Loucy (cell line): ENCODE measurements at regions not wholly inside any gene's neighbourhood (a gene's known extent, or its start where the extent isn't known, plus 50 kb on each side); places are given as distances from the start of the nearest gene placed in this dataset.
A peak's percentile ranks its signal among the peaks of the same experiment; 100 is the strongest.

Experiments
- H2AFZ ChIP-seq: fragments of 200-600 bp; sonication (generic); 2 replicates; pipeline ENCODE4 v1.6.0; 2016; ENCODE audit warnings: antibody characterized with exemption, mild to moderate bottlenecking, low read length, moderate library complexity
- H3F3A ChIP-seq: fragments of 200-600 bp; 2 replicates; pipeline ENCODE4 v1.6.0; 2016; ENCODE audit warnings: antibody characterized with exemption, low read depth, mild to moderate bottlenecking
- H3K27me3 ChIP-seq: fragments of 200-600 bp; sonication (generic); 2 replicates; pipeline ENCODE4 v1.6.1; 2014; ENCODE audit warnings: low read length, mild to moderate bottlenecking; ENCODE audit not compliant: insufficient read depth, poor library complexity, severe bottlenecking
- H3K36me3 ChIP-seq: fragments of 200-600 bp; sonication (generic); 2 replicates; pipeline ENCODE4 v1.6.1; 2016; ENCODE audit warnings: low read length; ENCODE audit not compliant: insufficient read depth
- H3K4me1 ChIP-seq: fragments of 200-600 bp; sonication (generic); 2 replicates; pipeline ENCODE4 v1.5.1; 2014; ENCODE audit warnings: low read length, mild to moderate bottlenecking; ENCODE audit not compliant: insufficient read depth, poor library complexity, severe bottlenecking
- H3K4me2 ChIP-seq: fragments of 200-600 bp; sonication (generic); 2 replicates; pipeline ENCODE4 v1.6.0; 2014; ENCODE audit warnings: antibody characterized with exemption, low read length, low read depth, mild to moderate bottlenecking; ENCODE audit not compliant: poor library complexity, severe bottlenecking
- H3K4me3 ChIP-seq: fragments of 200-600 bp; sonication (generic); 2 replicates; pipeline ENCODE4 v1.5.1; 2014; ENCODE audit warnings: low read length, mild to moderate bottlenecking, mixed read lengths; ENCODE audit not compliant: poor library complexity, severe bottlenecking
- H3K79me2 ChIP-seq: fragments of 200-600 bp; sonication (generic); 2 replicates; pipeline ENCODE4 v1.6.1; 2014; ENCODE audit warnings: low read length; ENCODE audit not compliant: insufficient read depth
- H3K9ac ChIP-seq: fragments of 200-600 bp; sonication (generic); 2 replicates; pipeline ENCODE4 v1.6.0; 2014; ENCODE audit warnings: mild to moderate bottlenecking, low read depth, low read length, moderate library complexity; ENCODE audit not compliant: poor library complexity, severe bottlenecking
- H3K9me2 ChIP-seq: fragments of 200-600 bp; sonication (generic); replicated peaks from 2 replicates; pipeline ENCODE4 v1.6.1; 2016; ENCODE audit warnings: low read depth, low read length, mixed read lengths
- H3K9me3 ChIP-seq: fragments of 200-600 bp; sonication (generic); 2 replicates; pipeline ENCODE4 v1.6.1; 2014; ENCODE audit warnings: mild to moderate bottlenecking, antibody characterized with exemption, low read length, low read depth; ENCODE audit not compliant: insufficient read depth
- H4K20me1 ChIP-seq: fragments of 200-600 bp; sonication (generic); 2 replicates; pipeline ENCODE4 v1.6.0; 2014; ENCODE audit warnings: antibody characterized with exemption, low read length, mild to moderate bottlenecking; ENCODE audit not compliant: insufficient read depth, poor library complexity, severe bottlenecking
- CTCF ChIP-seq: fragments of 200-600 bp; sonication (generic); conservative IDR thresholded peaks from 2 replicates; pipeline ENCODE4 v1.5.1; 2014; ENCODE audit warnings: mild to moderate bottlenecking, antibody characterized with exemption, low read length
- EZH2phosphoT487 ChIP-seq: fragments of 200-600 bp; IDR thresholded peaks from 2 replicates; pipeline ENCODE4 v1.6.1; 2018; ENCODE audit warnings: antibody characterized with exemption, mild to moderate bottlenecking, moderate library complexity, borderline replicate concordance

- Histone ChIP-seq H2AFZ (no peak overlapping the region), H3K36me3 (no peaks in the 10 kb centered on the region), H3K9ac (no peak overlapping the region), H3K4me1 (peaks cover 14% of the 10 kb centered on the region), H3K4me2 (no peak overlapping the region), H3F3A (no peaks in the 10 kb centered on the region), H3K79me2 (no peaks in the 10 kb centered on the region), H3K4me3 (no peak overlapping the region), H3K9me3 (no peaks in the 10 kb centered on the region), H4K20me1 (no peaks in the 10 kb centered on the region), H3K27me3 (no peaks in the 10 kb centered on the region), H3K9me2 (no peaks in the 10 kb centered on the region)
- TF ChIP-seq EZH2phosphoT487, result no peak
- no peak for TF ChIP-seq CTCF
Measured at GRCh38 chr6:40848868-40849514, 190.0 kb downstream of the UNC5CL start.

- no peak for TF ChIP-seq CTCF
- no peak for TF ChIP-seq EZH2phosphoT487
Measured at GRCh38 chr6:40848038-40848437, 191.0 kb downstream of the UNC5CL start.

GRCh38 chr6:40845553-40845952 is 193.5 kb downstream of the UNC5CL start:
- TF ChIP-seq CTCF (peak; percentile 80), EZH2phosphoT487 (no peak)
- H3K9me2 ChIP-seq, result no peaks in the 10 kb centered on the region
- H3K9ac ChIP-seq, result no peak overlapping the region
- no peaks in the 10 kb centered on the region for H4K20me1 ChIP-seq
- no peak overlapping the region for H3K4me2 ChIP-seq
- peaks cover 7% of the 10 kb centered on the region for H3K4me1 ChIP-seq
- no peaks in the 10 kb centered on the region for H3K79me2 ChIP-seq
- no peaks in the 10 kb centered on the region for H3K27me3 ChIP-seq
- H3K9me3 ChIP-seq, result no peaks in the 10 kb centered on the region
- no peak overlapping the region for H3K4me3 ChIP-seq
- H3K36me3 ChIP-seq, result no peaks in the 10 kb centered on the region
- H3F3A ChIP-seq, result no peaks in the 10 kb centered on the region
- H2AFZ ChIP-seq, result no peak overlapping the region

More at GRCh38 chr6:40848038-40848437, 191.0 kb downstream of the UNC5CL start:
- no peaks in the 10 kb centered on the region for H3F3A ChIP-seq
- no peaks in the 10 kb centered on the region for H3K27me3 ChIP-seq
- no peaks in the 10 kb centered on the region for H3K36me3 ChIP-seq
- peaks cover 12% of the 10 kb centered on the region for H3K4me1 ChIP-seq
- H3K79me2 ChIP-seq, result no peaks in the 10 kb centered on the region
- H4K20me1 ChIP-seq, result no peaks in the 10 kb centered on the region
- no peaks in the 10 kb centered on the region for H3K9me3 ChIP-seq
- no peak overlapping the region for H3K4me3 ChIP-seq
- no peaks in the 10 kb centered on the region for H3K9me2 ChIP-seq
- H3K9ac ChIP-seq, result no peak overlapping the region
- no peak overlapping the region for H3K4me2 ChIP-seq
- H2AFZ ChIP-seq, result no peak overlapping the region
